Loucy (cell line): ENCODE measurements at regions not wholly inside any gene's neighbourhood (a gene's known extent, or its start where the extent isn't known, plus 50 kb on each side); places are given as distances from the start of the nearest gene placed in this dataset.

Source experiments
- EZH2phosphoT487 ChIP-seq: fragments of 200-600 bp; IDR thresholded peaks from 2 replicates; pipeline ENCODE4 v1.6.1; 2018; ENCODE audit warnings: antibody characterized with exemption, mild to moderate bottlenecking, moderate library complexity, borderline replicate concordance
- TF ChIP-seq, protein P1 (sequence below): fragments of 200-600 bp; sonication (generic); conservative IDR thresholded peaks from 2 replicates; pipeline ENCODE4 v1.5.1; 2014; ENCODE audit warnings: mild to moderate bottlenecking, antibody characterized with exemption, low read length

DNA sequence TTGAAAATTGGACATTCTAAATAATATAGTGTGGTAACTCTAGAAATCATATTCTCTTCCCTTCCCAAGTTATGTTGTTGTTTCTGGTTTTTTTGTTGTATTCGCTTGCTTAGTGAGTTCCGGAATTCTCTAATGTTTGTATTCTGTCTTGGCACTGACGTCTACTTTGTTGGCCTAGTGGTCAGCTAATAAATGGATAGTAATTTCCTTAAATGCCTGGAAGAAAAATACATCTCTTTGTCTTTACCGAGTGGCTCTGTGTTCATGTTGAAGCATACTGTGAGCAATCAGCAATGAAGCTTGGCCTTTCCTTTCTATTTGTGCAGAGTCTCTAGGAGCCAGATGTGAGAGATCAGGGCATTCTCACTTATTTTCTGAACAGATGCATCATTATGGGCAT is 1225.7 kb downstream of the JRKL start:
- TF ChIP-seq, protein P1, sequence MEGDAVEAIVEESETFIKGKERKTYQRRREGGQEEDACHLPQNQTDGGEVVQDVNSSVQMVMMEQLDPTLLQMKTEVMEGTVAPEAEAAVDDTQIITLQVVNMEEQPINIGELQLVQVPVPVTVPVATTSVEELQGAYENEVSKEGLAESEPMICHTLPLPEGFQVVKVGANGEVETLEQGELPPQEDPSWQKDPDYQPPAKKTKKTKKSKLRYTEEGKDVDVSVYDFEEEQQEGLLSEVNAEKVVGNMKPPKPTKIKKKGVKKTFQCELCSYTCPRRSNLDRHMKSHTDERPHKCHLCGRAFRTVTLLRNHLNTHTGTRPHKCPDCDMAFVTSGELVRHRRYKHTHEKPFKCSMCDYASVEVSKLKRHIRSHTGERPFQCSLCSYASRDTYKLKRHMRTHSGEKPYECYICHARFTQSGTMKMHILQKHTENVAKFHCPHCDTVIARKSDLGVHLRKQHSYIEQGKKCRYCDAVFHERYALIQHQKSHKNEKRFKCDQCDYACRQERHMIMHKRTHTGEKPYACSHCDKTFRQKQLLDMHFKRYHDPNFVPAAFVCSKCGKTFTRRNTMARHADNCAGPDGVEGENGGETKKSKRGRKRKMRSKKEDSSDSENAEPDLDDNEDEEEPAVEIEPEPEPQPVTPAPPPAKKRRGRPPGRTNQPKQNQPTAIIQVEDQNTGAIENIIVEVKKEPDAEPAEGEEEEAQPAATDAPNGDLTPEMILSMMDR, result no peak
- no peak for TF ChIP-seq EZH2phosphoT487
